Ecto neural progenitor cell (in vitro differentiated cells): ENCODE measurements at regions not wholly inside any gene's neighbourhood (a gene's known extent, or its start where the extent isn't known, plus 50 kb on each side); places are given as distances from the start of the nearest gene placed in this dataset.
"Not testable (repeated sequence)": the region's sequence is repeated elsewhere in the genome, so short reads cannot be mapped to it uniquely, and the experiment has no call there.

ENCODE experiments used
- DNase-seq: peaks from one replicate; pipeline ENCODE4 v3.0.0-alpha.2; 2018; ENCODE audit warnings: low spot score

GRCh38 chr15:38614621-38615020, 50.0 kb upstream of the RASGRP1 start:
- DNase-seq, result no peak

GRCh38 chr15:38617831-38618230, 53.2 kb upstream of the RASGRP1 start:
- no peak for DNase-seq

GRCh38 chr15:38618242-38618955, 53.8 kb upstream of the RASGRP1 start:
- DNase-seq, result no peak

- DNase-seq, result no peak
Measured at GRCh38 chr15:38620098-38620497, 55.5 kb upstream of the RASGRP1 start.

GRCh38 chr15:38620851-38621594, 56.4 kb upstream of the RASGRP1 start:
- DNase-seq, result no peak

GRCh38 chr15:38622304-38622703, 57.7 kb upstream of the RASGRP1 start:
- no peak for DNase-seq

- no peak for DNase-seq
Measured at GRCh38 chr15:38622908-38623307, 58.3 kb upstream of the RASGRP1 start.

- no peak for DNase-seq
Measured at GRCh38 chr15:38623744-38624143, 59.1 kb upstream of the RASGRP1 start.

- no peak for DNase-seq
Measured at GRCh38 chr15:38624244-38625205, 59.9 kb upstream of the RASGRP1 start.

GRCh38 chr15:38625886-38626285, 61.3 kb upstream of the RASGRP1 start:
- DNase-seq, result no peak

- no peak for DNase-seq
Measured at GRCh38 chr15:38626443-38627050, 61.9 kb upstream of the RASGRP1 start.

GRCh38 chr15:38627689-38628277, 63.2 kb upstream of the RASGRP1 start:
- DNase-seq, result no peak

- no peak for DNase-seq
Measured at GRCh38 chr15:38631119-38632075, 66.8 kb upstream of the RASGRP1 start.

GRCh38 chr15:38635170-38635569, 70.6 kb upstream of the RASGRP1 start:
- peak; percentile 55 for DNase-seq

- no peak for DNase-seq
Measured at GRCh38 chr15:38636597-38636996, 72.0 kb upstream of the RASGRP1 start.

- DNase-seq, result no peak
Measured at GRCh38 chr15:38638126-38638525, 73.5 kb upstream of the RASGRP1 start.

- DNase-seq, result no peak
Measured at GRCh38 chr15:38638811-38639210, 74.2 kb upstream of the RASGRP1 start.

GRCh38 chr15:38642689-38643270, 78.2 kb upstream of the RASGRP1 start:
- no peak for DNase-seq

GRCh38 chr15:38644353-38644752, 79.7 kb upstream of the RASGRP1 start:
- DNase-seq, result not testable (repeated sequence)

GRCh38 chr15:38646716-38647115, 82.1 kb upstream of the RASGRP1 start:
- no peak for DNase-seq
